Colonic mucosa (tissue), 4 donors: ENCODE measurements at regions not wholly inside any gene's neighbourhood (a gene's known extent, or its start where the extent isn't known, plus 50 kb on each side); places are given as distances from the start of the nearest gene placed in this dataset.

Source experiments
- DNase-seq: peaks from one replicate; pipeline ENCODE4 v3.0.0-alpha.2; 2020
- H3K27ac ChIP-seq: fragments of 200-600 bp; one replicate; pipeline ENCODE4 v1.8.0; 2021
- H3K27me3 ChIP-seq: fragments of 200-600 bp; one replicate; pipeline ENCODE4 v1.8.0; 2021
- H3K36me3 ChIP-seq: fragments of 200-600 bp; one replicate; pipeline ENCODE4 v1.8.0; 2021
- H3K4me1 ChIP-seq: fragments of 200-600 bp; one replicate; pipeline ENCODE4 v1.8.0; 2021; ENCODE audit warnings: mild to moderate bottlenecking
- H3K4me3 ChIP-seq: fragments of 200-600 bp; one replicate; pipeline ENCODE4 v1.8.0; 2021
- H3K9ac ChIP-seq, 2 donors: one replicate each; pipeline ENCODE4 v1.7.0; 2013; ENCODE audit warnings: control low read depth in 2 of 2, low read depth in 2 of 2, low read length in 2 of 2
- H3K9me3 ChIP-seq: fragments of 200-600 bp; one replicate; pipeline ENCODE4 v1.8.0; 2021
- CTCF ChIP-seq: fragments of 200-600 bp; IDR thresholded peaks from one replicate; pipeline ENCODE4 v1.8.0; 2022; ENCODE audit warnings: antibody characterized with exemption, mild to moderate bottlenecking
- intact Hi-C: fragments of 100-400 bp; cut with DNase I; formaldehyde crosslinking; loops from one replicate; pipeline ENCODE4 v1.14.1; 2022
- donor health status: healthy.
- donor health status: DM: no; HTN: no; CAD: no.
- donor health status: DM: no; HTN: no; CAD: no.

GRCh38 chr4:33187035-33187434, 2466.9 kb downstream of the PCDH7 start:
- Histone ChIP-seq H3K9me3 (no peaks in the 10 kb centered on the region), H3K9ac (no peak overlapping the region), H3K36me3 (no peaks in the 10 kb centered on the region), H3K27ac (no peak overlapping the region), H3K4me1 (no peaks in the 10 kb centered on the region), H3K27me3 (no peaks in the 10 kb centered on the region), H3K4me3 (no peak overlapping the region)
- DNase-seq, result no peak
- intact Hi-C loops, result no loop called here
- TF ChIP-seq CTCF, result no peak

DNA sequence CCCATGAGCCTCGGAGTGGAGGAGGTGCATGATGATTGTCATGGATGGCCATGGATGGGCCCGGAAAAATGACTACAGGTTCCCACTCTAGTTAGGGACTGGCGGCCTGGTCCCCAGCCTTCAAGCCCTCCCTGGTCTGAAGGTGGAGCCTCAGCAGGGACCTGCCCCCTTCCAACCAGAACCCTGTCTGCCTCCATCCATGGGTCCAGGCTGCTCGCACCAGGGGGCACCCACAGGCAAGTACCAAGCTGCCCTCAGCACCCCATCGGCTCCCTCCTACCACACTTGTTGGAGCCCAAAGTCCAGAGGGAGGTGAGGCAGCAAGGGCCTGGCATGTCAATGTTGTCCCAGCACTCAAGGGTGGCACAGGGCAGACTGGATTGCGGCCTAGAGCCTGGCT, 2468.6 kb downstream of the PCDH7 start:
- TF ChIP-seq CTCF, result no peak
- Histone ChIP-seq H3K9me3 (no peaks in the 10 kb centered on the region), H3K36me3 (no peaks in the 10 kb centered on the region), H3K27ac (no peak overlapping the region), H3K27me3 (no peaks in the 10 kb centered on the region), H3K4me1 (no peaks in the 10 kb centered on the region), H3K4me3 (no peak overlapping the region), H3K9ac (no peak overlapping the region)
- intact Hi-C loops, result no loop called here
- no peak for DNase-seq

- no peak overlapping the region for H3K27ac ChIP-seq
- no peak for DNase-seq
- H3K36me3 ChIP-seq, result no peaks in the 10 kb centered on the region
- H3K9ac ChIP-seq, result no peak overlapping the region
- no peak overlapping the region for H3K4me3 ChIP-seq
- H3K4me1 ChIP-seq, result no peaks in the 10 kb centered on the region
- intact Hi-C loops, result no loop called here
- no peaks in the 10 kb centered on the region for H3K9me3 ChIP-seq
- no peaks in the 10 kb centered on the region for H3K27me3 ChIP-seq
- TF ChIP-seq CTCF, result no peak
Observed at GRCh38 chr4:33189169-33189568, 2469.0 kb downstream of the PCDH7 start.

DNA sequence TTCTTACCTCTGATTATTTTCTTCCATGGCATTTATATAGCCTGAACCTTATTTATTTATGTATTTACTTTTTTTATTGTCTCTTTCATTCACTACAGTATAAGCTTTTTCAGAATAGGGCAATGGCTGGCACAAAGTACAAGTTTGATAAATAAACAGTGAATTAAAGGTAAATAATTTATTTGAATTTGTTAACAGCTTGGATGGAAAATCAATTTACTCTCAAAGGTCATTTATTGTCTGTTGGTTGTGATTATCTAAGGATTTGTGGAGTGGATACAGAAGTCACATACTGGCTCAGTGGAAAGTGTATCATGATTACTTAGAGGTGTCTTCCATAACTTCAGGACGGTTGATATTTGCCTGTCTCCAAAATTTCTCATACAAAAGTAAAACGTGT, 2472.9 kb downstream of the PCDH7 start:
- intact Hi-C loops, result no loop called here
- no peaks in the 10 kb centered on the region for H3K27me3 ChIP-seq
- no peak overlapping the region for H3K4me3 ChIP-seq
- H3K27ac ChIP-seq, result no peak overlapping the region
- H3K4me1 ChIP-seq, result no peaks in the 10 kb centered on the region
- TF ChIP-seq CTCF, result no peak
- H3K9me3 ChIP-seq, result no peaks in the 10 kb centered on the region
- DNase-seq, result no peak
- no peaks in the 10 kb centered on the region for H3K36me3 ChIP-seq
- H3K9ac ChIP-seq, result no peak overlapping the region

GRCh38 chr4:33200377-33200776, 2480.2 kb downstream of the PCDH7 start:
- intact Hi-C loops, result no loop called here
- DNase-seq, result no peak
- Histone ChIP-seq H3K27ac (no peak overlapping the region), H3K9ac (no peak overlapping the region), H3K9me3 (no peaks in the 10 kb centered on the region), H3K27me3 (no peaks in the 10 kb centered on the region), H3K4me1 (no peaks in the 10 kb centered on the region), H3K4me3 (no peak overlapping the region), H3K36me3 (no peaks in the 10 kb centered on the region)
- no peak for TF ChIP-seq CTCF

DNA sequence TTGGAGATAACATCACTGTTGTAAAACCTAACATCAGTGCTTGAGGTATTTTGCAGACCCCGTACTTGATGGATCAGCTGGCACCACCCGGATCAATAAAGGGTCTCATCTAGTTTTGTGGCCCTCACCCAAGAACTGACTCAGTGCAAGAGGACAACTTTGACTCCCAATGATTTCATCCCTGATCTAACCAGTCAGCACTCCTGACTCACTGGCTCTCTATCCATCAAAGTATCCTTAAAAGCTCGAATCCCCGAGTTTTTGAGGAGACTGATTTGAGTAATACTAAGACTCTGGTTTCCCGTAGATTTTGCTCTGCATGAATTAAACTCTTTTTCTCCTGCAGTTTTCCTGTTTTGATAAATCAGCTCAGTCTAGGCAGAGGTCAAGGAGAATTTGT, 2498.1 kb downstream of the PCDH7 start:
- H3K27ac ChIP-seq, result no peak overlapping the region
- TF ChIP-seq CTCF, result no peak
- H3K9ac ChIP-seq, result no peak overlapping the region
- H3K27me3 ChIP-seq, result no peaks in the 10 kb centered on the region
- H3K4me3 ChIP-seq, result no peak overlapping the region
- no peak for DNase-seq
- no peaks in the 10 kb centered on the region for H3K9me3 ChIP-seq
- intact Hi-C loops, result no loop called here
- H3K4me1 ChIP-seq, result no peaks in the 10 kb centered on the region
- no peaks in the 10 kb centered on the region for H3K36me3 ChIP-seq
